ENCODE measurements at regions not wholly inside any gene's neighbourhood (a gene's known extent, or its start where the extent isn't known, plus 50 kb on each side); places are given as distances from the start of the nearest gene placed in this dataset.
A peak's percentile ranks its signal among the peaks of the same experiment; 100 is the strongest.

- TF ChIP-seq REST (IDR thresholded peaks at IDR 0.05; ENCODE audit: unreplicated experiment) (no peak), EZH2 (IDR thresholded peaks at IDR 0.05; ENCODE audit: low read depth, unreplicated experiment) (no peak)
Observed at GRCh38 chr4:63894161-63894560, 515.1 kb downstream of the TECRL start (continued).

GRCh38 chr4:63869370-63869769, 539.9 kb downstream of the TECRL start:
- no peak overlapping the region for H3K4me2 ChIP-seq
- ATAC-seq: no peak
- H3K4me1 Mint-ChIP-seq: peaks cover 7% of the 10 kb centered on the region

More at GRCh38 chr4:63869370-63869769, 539.9 kb downstream of the TECRL start:
- Histone ChIP-seq H3K79me2 (replicated peaks; ENCODE audit: insufficient read depth) (no peaks in the 10 kb centered on the region), H3F3A (replicated peaks; ENCODE audit: low read depth) (no peaks in the 10 kb centered on the region), H3K27me3 (ENCODE audit: insufficient read depth) (no peaks in the 10 kb centered on the region), H3K9me2 (ENCODE audit: insufficient read depth) (no peaks in the 10 kb centered on the region), H3K4me1 (ENCODE audit: insufficient read depth) (peaks cover 4% of the 10 kb centered on the region; the same call in 1 of the 2 replicates), H3K36me3 (ENCODE audit: insufficient read depth) (no peaks in the 10 kb centered on the region), H3K27ac (ENCODE audit: low read depth) (no peak overlapping the region), H2AFZ (no peak overlapping the region), H3K4me3 (no peak overlapping the region), H4K20me1 (replicated peaks; ENCODE audit: insufficient read depth) (no peaks in the 10 kb centered on the region)
- Mint-ChIP-seq H3K27me3 (ENCODE audit: insufficient read depth, low read depth, poor library complexity) (no peaks in the 10 kb centered on the region), H3K9me3 (no peaks in the 10 kb centered on the region), H3K4me3 (no peak overlapping the region), H3K36me3 (ENCODE audit: low read depth) (no peaks in the 10 kb centered on the region), H3K27ac (no peak overlapping the region)
- no peak for DNase-seq (ENCODE audit: low spot score)
- TF ChIP-seq REST (IDR thresholded peaks at IDR 0.05; ENCODE audit: unreplicated experiment) (peak; percentile 50), ETS1 (IDR thresholded peaks at IDR 0.05) (no peak)
